WERI-Rb-1 (cell line): ENCODE measurements at regions not wholly inside any gene's neighbourhood (a gene's known extent, or its start where the extent isn't known, plus 50 kb on each side); places are given as distances from the start of the nearest gene placed in this dataset.
"Not testable (repeated sequence)": the region's sequence is repeated elsewhere in the genome, so short reads cannot be mapped to it uniquely, and the experiment has no call there.

Experiments
- DNase-seq: peaks from one replicate; pipeline ENCODE4 v3.0.0-alpha.2; 2020
- H3K27ac ChIP-seq: fragments of 250-450 bp; sonication (Bioruptor Pico); 2 replicates; pipeline ENCODE4 v1.5.1; 2020; ENCODE audit warnings: mild to moderate bottlenecking, moderate library complexity
- H3K27me3 ChIP-seq: fragments of 250-450 bp; sonication (Bioruptor Pico); 2 replicates; pipeline ENCODE4 v1.5.1; 2021; ENCODE audit warnings: mild to moderate bottlenecking, low read depth, moderate library complexity; ENCODE audit not compliant: insufficient read depth, severe bottlenecking
- H3K36me3 ChIP-seq: fragments of 250-450 bp; sonication (Bioruptor Pico); 2 replicates; pipeline ENCODE4 v1.5.1; 2020; ENCODE audit warnings: mild to moderate bottlenecking, moderate library complexity
- H3K4me3 ChIP-seq: 2 replicates; pipeline ENCODE4 v1.5.1; 2011; ENCODE audit warnings: low read depth, mild to moderate bottlenecking, control low read depth, low read length
- H3K9me3 ChIP-seq: fragments of 250-450 bp; sonication (Bioruptor Pico); 2 replicates; pipeline ENCODE4 v1.5.1; 2021; ENCODE audit warnings: mild to moderate bottlenecking, moderate library complexity; ENCODE audit not compliant: severe bottlenecking
- TF ChIP-seq, protein P1 (sequence below): IDR thresholded peaks from 2 replicates; pipeline ENCODE4 v1.5.1; 2011; ENCODE audit warnings: low read depth, mild to moderate bottlenecking, control low read depth, inconsistent platforms, low read length

DNA sequence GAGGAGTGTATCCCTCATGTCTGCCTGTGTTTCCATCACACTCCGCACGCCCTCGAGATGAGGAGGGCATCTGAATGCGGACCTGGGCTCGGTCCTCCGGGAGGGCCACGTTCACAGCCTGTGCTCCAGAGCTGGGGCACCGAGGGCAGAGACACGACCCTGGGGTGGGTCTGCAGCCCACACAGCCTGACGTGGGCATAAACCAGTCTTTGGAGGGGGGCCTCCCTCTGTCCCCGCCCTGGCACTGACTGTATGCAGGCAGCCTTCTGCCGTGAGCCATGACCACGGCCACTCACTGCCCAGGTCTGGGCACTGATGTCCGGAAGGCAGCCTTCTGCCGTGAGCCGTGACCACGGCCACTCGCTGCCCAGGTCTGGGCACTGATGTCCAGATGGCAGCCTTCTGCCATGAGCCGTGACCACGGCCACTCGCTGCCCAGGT lies 1425.1 kb downstream of the BRD1 start:
- Histone ChIP-seq H3K9me3 (no peaks in the 10 kb centered on the region), H3K4me3 (no peak overlapping the region), H3K36me3 (no peaks in the 10 kb centered on the region), H3K27ac (no peak overlapping the region), H3K27me3 (no peaks in the 10 kb centered on the region)
- no peak for DNase-seq
- TF ChIP-seq, protein P1, sequence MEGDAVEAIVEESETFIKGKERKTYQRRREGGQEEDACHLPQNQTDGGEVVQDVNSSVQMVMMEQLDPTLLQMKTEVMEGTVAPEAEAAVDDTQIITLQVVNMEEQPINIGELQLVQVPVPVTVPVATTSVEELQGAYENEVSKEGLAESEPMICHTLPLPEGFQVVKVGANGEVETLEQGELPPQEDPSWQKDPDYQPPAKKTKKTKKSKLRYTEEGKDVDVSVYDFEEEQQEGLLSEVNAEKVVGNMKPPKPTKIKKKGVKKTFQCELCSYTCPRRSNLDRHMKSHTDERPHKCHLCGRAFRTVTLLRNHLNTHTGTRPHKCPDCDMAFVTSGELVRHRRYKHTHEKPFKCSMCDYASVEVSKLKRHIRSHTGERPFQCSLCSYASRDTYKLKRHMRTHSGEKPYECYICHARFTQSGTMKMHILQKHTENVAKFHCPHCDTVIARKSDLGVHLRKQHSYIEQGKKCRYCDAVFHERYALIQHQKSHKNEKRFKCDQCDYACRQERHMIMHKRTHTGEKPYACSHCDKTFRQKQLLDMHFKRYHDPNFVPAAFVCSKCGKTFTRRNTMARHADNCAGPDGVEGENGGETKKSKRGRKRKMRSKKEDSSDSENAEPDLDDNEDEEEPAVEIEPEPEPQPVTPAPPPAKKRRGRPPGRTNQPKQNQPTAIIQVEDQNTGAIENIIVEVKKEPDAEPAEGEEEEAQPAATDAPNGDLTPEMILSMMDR = no peak

GRCh38 chr22:48401523-48401922 lies 1426.2 kb downstream of the BRD1 start:
- H3K36me3 ChIP-seq, H3K27me3 ChIP-seq, H3K9me3 ChIP-seq, H3K4me3 ChIP-seq, H3K27ac ChIP-seq, DNase-seq: not testable (repeated sequence)

GRCh38 chr22:48398181-48398905 lies 1429.3 kb downstream of the BRD1 start:
- DNase-seq = no peak
- no peak overlapping the region for H3K27ac ChIP-seq
- TF ChIP-seq, protein P1 = no peak
- H3K36me3 ChIP-seq = no peaks in the 10 kb centered on the region
- H3K9me3 ChIP-seq = no peaks in the 10 kb centered on the region
- H3K27me3 ChIP-seq = no peaks in the 10 kb centered on the region
- no peak overlapping the region for H3K4me3 ChIP-seq

GRCh38 chr22:48397531-48398180 lies 1430.0 kb downstream of the BRD1 start:
- H3K9me3 ChIP-seq = no peaks in the 10 kb centered on the region
- H3K36me3 ChIP-seq = no peaks in the 10 kb centered on the region
- H3K4me3 ChIP-seq = no peak overlapping the region
- no peaks in the 10 kb centered on the region for H3K27me3 ChIP-seq
- DNase-seq = no peak
- TF ChIP-seq, protein P1 = no peak
- no peak overlapping the region for H3K27ac ChIP-seq

- no peak overlapping the region for H3K27ac ChIP-seq
- TF ChIP-seq, protein P1 = no peak
- H3K9me3 ChIP-seq = no peaks in the 10 kb centered on the region
- H3K4me3 ChIP-seq = no peak overlapping the region
- no peaks in the 10 kb centered on the region for H3K27me3 ChIP-seq
- no peak for DNase-seq
- no peaks in the 10 kb centered on the region for H3K36me3 ChIP-seq
These were observed 1430.7 kb downstream of the BRD1 start for GRCh38 chr22:48396785-48397530.

DNA sequence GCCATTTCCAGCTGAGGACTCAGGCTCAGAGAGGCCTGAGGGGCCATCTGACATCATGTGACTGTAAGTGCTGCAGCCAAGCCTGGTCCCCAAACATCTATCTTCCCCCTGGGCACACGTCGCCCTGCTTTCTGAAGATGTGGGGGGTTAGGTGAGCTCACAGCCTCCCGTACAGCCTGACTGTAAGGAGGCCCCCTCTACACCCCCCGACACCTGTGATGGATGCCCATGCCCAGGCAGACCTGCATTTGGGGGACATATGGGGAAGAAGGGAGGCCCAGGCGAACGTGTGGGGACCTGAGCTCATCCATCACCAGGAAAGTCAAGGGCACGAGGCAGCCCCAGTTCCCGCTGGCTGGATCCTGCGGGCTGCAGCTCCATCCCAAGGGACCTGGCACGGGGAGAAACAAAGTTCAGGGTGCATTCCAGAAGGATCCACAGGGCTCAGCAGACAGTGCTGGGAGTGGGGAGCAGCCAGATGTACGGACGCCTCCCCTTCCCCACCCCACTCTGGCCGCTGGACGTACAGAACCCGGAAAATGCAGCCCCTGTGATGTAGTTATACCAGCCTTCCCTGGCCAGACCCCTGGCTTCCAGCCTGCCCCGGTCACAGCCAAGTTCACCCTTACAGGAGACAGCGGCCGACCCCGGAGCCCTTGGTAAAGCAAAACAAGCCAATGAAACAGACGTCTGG lies 1431.4 kb downstream of the BRD1 start:
- H3K27me3 ChIP-seq = no peaks in the 10 kb centered on the region
- H3K9me3 ChIP-seq = no peaks in the 10 kb centered on the region
- H3K36me3 ChIP-seq = no peaks in the 10 kb centered on the region
- no peak overlapping the region for H3K27ac ChIP-seq
- H3K4me3 ChIP-seq = no peak overlapping the region
- DNase-seq = no peak
- TF ChIP-seq, protein P1 = no peak
